Ascending aorta (tissue), 2 donors: ENCODE measurements at regions not wholly inside any gene's neighbourhood (a gene's known extent, or its start where the extent isn't known, plus 50 kb on each side); places are given as distances from the start of the nearest gene placed in this dataset.

ENCODE experiments used
- DNase-seq, 2 donors: peaks; one replicate each; pipeline ENCODE4 v3.0.0-alpha.2; 2019; ENCODE audit warnings: low spot score in 2 of 2
- H3K27ac ChIP-seq, 2 donors: fragments of 200-600 bp; sonication (generic); one replicate each; pipeline ENCODE4 v1.5.1; 2016 to 2017; ENCODE audit warnings: mild to moderate bottlenecking in 1 of 2
- H3K27me3 ChIP-seq: fragments of 200-600 bp; sonication (generic); one replicate; pipeline ENCODE4 v1.5.1; 2017
- H3K36me3 ChIP-seq, 2 donors: fragments of 200-600 bp; sonication (generic); one replicate each; pipeline ENCODE4 v1.5.1; 2016
- H3K4me1 ChIP-seq, 2 donors: fragments of 200-600 bp; sonication (generic); one replicate each; pipeline ENCODE4 v1.5.1; 2016 to 2017; ENCODE audit warnings: mild to moderate bottlenecking in 1 of 2
- H3K4me3 ChIP-seq, 2 donors: fragments of 200-600 bp; sonication (generic); one replicate each; pipeline ENCODE4 v1.5.1; 2016 to 2017; ENCODE audit warnings: mild to moderate bottlenecking in 1 of 2
- H3K9me3 ChIP-seq, 2 donors: fragments of 200-600 bp; sonication (generic); one replicate each; pipeline ENCODE4 v1.5.1; 2016
- CTCF ChIP-seq, 3 experiments: fragments of 200-600 bp in 2 of 3; fragments of 450-650 bp in 1 of 3; sonication (generic) in 2 of 3; IDR thresholded peaks; one replicate each; pipeline ENCODE4 v1.5.1; 2016 to 2019; ENCODE audit warnings: antibody characterized with exemption in 3 of 3, mild to moderate bottlenecking in 1 of 3, moderate library complexity in 1 of 3
- intact Hi-C: fragments of 100-400 bp; cut with DNase I; formaldehyde crosslinking; loops from one replicate; pipeline ENCODE4 v1.15.1; 2023

- Histone ChIP-seq H3K36me3 (no peaks in the 10 kb centered on the region), H3K27ac (no peak overlapping the region), H3K9me3 (no peaks in the 10 kb centered on the region), H3K4me3 (no peak overlapping the region), H3K4me1 (no peaks in the 10 kb centered on the region), H3K27me3 (no peaks in the 10 kb centered on the region)
- TF ChIP-seq CTCF (IDR thresholded peaks at IDR 0.05): no peak
- intact Hi-C loops: no loop called here
- no peak for DNase-seq
These were observed 66.1 kb upstream of the FUT8 start for GRCh38 chr14:65346474-65346873.

DNA sequence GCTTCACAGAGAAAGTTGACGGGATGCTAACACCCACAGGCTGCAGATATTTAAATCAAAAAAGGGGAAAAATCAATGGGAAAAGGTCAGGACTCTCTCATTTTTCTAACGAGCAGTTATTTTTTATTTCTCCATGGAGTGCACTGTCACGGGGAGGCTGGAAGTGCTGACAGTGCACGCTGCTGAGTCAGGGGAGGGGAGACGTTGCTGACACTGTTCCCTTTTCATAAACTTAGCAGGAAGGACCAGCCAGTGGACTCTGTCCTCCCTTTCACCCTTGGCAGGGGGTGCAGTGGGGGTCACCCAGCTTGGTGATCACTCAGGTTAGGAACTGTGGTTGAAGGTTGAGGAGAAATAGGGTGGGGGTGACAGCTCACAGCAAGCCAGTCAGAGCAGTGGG lies 65.6 kb upstream of the FUT8 start:
- no peaks in the 10 kb centered on the region for H3K9me3 ChIP-seq
- H3K36me3 ChIP-seq: no peaks in the 10 kb centered on the region
- no peaks in the 10 kb centered on the region for H3K4me1 ChIP-seq
- no peak overlapping the region for H3K4me3 ChIP-seq
- H3K27me3 ChIP-seq: no peaks in the 10 kb centered on the region
- intact Hi-C loops: no loop called here
- H3K27ac ChIP-seq: no peak overlapping the region
- TF ChIP-seq CTCF (IDR thresholded peaks at IDR 0.05): no peak
- no peak for DNase-seq

- Histone ChIP-seq H3K9me3 (no peaks in the 10 kb centered on the region), H3K36me3 (no peaks in the 10 kb centered on the region), H3K27me3 (no peaks in the 10 kb centered on the region), H3K27ac (no peak overlapping the region), H3K4me3 (no peak overlapping the region), H3K4me1 (no peaks in the 10 kb centered on the region)
- TF ChIP-seq CTCF (IDR thresholded peaks at IDR 0.05): no peak
- intact Hi-C loops: no loop called here
- no peak for DNase-seq
These were observed 64.4 kb upstream of the FUT8 start for GRCh38 chr14:65348137-65348536.

GRCh38 chr14:65349100-65349499 lies 63.4 kb upstream of the FUT8 start:
- no peaks in the 10 kb centered on the region for H3K27me3 ChIP-seq

DNA sequence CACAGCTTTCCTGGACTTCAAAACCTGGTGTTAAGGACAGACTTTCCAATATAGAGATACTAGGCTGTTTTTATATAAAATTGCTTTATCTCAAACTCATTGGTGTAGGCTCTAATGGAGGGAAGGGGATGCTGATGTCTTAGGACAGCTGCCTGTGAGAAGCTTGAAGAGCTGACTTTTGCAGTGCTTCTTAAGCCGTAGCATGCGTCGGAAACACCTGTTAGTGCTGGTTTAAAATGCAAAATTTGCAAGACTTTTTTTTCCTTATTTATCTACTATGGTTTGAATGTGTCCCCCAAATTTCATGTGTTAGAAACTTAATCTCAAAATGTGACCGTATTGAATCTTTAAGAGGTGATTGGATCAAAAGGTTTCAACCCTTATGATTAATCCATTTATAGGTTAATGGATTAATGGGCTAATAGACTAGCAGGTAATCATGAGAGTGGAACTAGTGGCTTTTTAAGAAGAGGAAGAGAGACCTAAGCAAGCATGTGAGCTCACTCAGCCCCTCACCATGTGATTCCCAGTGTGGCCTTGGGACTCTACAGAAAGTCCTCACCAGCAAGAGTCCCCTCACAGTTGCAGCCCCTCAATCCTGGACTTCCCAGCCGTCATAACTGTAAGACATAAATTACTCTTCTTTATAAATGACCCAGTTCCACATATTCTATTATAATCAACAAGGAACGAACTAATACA lies 60.9 kb upstream of the FUT8 start:
- no peak for TF ChIP-seq CTCF (IDR thresholded peaks at IDR 0.05)
- H3K4me3 ChIP-seq: no peak overlapping the region
- intact Hi-C loops: no loop called here
- H3K4me1 ChIP-seq: no peaks in the 10 kb centered on the region
- no peaks in the 10 kb centered on the region for H3K27me3 ChIP-seq
- no peaks in the 10 kb centered on the region for H3K9me3 ChIP-seq
- no peak overlapping the region for H3K27ac ChIP-seq
- H3K36me3 ChIP-seq: no peaks in the 10 kb centered on the region
- DNase-seq: no peak

More at GRCh38 chr14:65349100-65349499, 63.4 kb upstream of the FUT8 start:
- Histone ChIP-seq H3K36me3 (no peaks in the 10 kb centered on the region), H3K4me1 (no peaks in the 10 kb centered on the region), H3K4me3 (no peak overlapping the region), H3K9me3 (no peaks in the 10 kb centered on the region), H3K27ac (no peak overlapping the region)
- no peak for TF ChIP-seq CTCF (IDR thresholded peaks at IDR 0.05)
- intact Hi-C loops: no loop called here
- DNase-seq: no peak
